HepG2 (cell line): ENCODE measurements at regions not wholly inside any gene's neighbourhood (a gene's known extent, or its start where the extent isn't known, plus 50 kb on each side); places are given as distances from the start of the nearest gene placed in this dataset.
"Not testable (repeated sequence)": the region's sequence is repeated elsewhere in the genome, so short reads cannot be mapped to it uniquely, and the experiment has no call there.

ENCODE experiments used
- EZH2 ChIP-seq: conservative IDR thresholded peaks from 2 replicates; pipeline ENCODE4 v1.6.1; 2012; ENCODE audit warnings: mild to moderate bottlenecking, low read depth, low read length, moderate library complexity
- MYC ChIP-seq: sonication (generic); formaldehyde crosslinking; IDR thresholded peaks from 2 replicates; pipeline ENCODE4 v1.9.0; 2021; ENCODE audit warnings: missing genetic modification reagents, borderline replicate concordance
- NFE2L1 ChIP-seq: sonication (generic); formaldehyde crosslinking; IDR thresholded peaks from 2 replicates; pipeline ENCODE4 v1.4.0; 2020; ENCODE audit warnings: missing genetic modification reagents, mild to moderate bottlenecking, borderline replicate concordance
- RBM22 ChIP-seq: fragments of 200-400 bp; formaldehyde crosslinking; optimal IDR thresholded peaks from 2 replicates; pipeline ENCODE3; 2017; ENCODE audit warnings: mild to moderate bottlenecking, low read length, moderate library complexity
- ZBTB26 ChIP-seq: IDR thresholded peaks from 2 replicates; pipeline ENCODE4 v1.6.1; 2016; ENCODE audit warnings: missing compliant biosample characterization, missing genetic modification reagents, borderline replicate concordance
- ZNF451 ChIP-seq: sonication (generic); formaldehyde crosslinking; IDR thresholded peaks from 2 replicates; pipeline ENCODE4 v1.5.0; 2020; ENCODE audit warnings: mild to moderate bottlenecking, missing genetic modification reagents
- ZNF775 ChIP-seq: sonication (generic); formaldehyde crosslinking; IDR thresholded peaks from 2 replicates; pipeline ENCODE4 v1.4.0; 2020; ENCODE audit warnings: missing genetic modification reagents, mild to moderate bottlenecking, moderate library complexity, borderline replicate concordance
- ZNF780A ChIP-seq: sonication (generic); formaldehyde crosslinking; IDR thresholded peaks from 2 replicates; pipeline ENCODE4 v1.8.0; 2022; ENCODE audit warnings: mild to moderate bottlenecking, missing genetic modification reagents, moderate library complexity

DNA sequence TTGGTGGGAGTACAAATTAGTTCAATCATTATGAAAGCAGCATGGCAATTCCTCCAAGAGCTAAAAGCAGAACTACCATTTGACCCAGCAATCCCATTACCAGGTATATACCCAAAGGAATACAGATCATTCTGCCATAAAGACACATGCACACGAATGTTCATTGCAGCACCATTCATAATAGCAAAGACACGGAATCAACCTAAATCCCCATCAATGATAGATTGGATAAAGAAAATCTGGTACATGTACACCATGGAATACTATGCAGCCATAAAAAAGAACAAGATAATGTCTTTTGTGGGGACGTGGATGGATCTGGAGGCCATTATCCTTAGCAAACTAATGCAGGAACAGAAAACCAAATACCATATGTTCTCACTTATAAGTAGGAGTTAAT is 85.1 kb upstream of the KYNU start:
- TF ChIP-seq ZNF775 (CRISPR knock-in tag); RBM22; ZNF451; ZBTB26 (CRISPR knock-in tag); ZNF780A; NFE2L1 (CRISPR knock-in tag); MYC (CRISPR knock-in tag); EZH2: not testable (repeated sequence)
